Prostate gland (tissue), 2 donors: ENCODE measurements at regions not wholly inside any gene's neighbourhood (a gene's known extent, or its start where the extent isn't known, plus 50 kb on each side); places are given as distances from the start of the nearest gene placed in this dataset.

ENCODE experiments used
- DNase-seq: peaks from one replicate; pipeline ENCODE4 v3.0.0-alpha.2; 2019; ENCODE audit warnings: low spot score
- H3K27ac ChIP-seq, 2 donors: fragments of 200-600 bp; sonication (generic); 2 replicates each; pipeline ENCODE4 v1.5.1; 2017 to 2019
- H3K27me3 ChIP-seq: fragments of 200-600 bp; sonication (generic); replicated peaks from 2 replicates; pipeline ENCODE4 v1.5.1; 2019; ENCODE audit not compliant: insufficient read depth
- H3K36me3 ChIP-seq, 2 donors: fragments of 200-600 bp; sonication (generic); 1 replicate in 1 of 2; 2 replicates in 1 of 2; pipeline versions ENCODE4 v1.5.1 to v1.8.1; 2017 to 2019
- H3K4me1 ChIP-seq: fragments of 200-600 bp; sonication (generic); replicated peaks from 2 replicates; pipeline ENCODE4 v1.5.1; 2019
- H3K4me3 ChIP-seq, 2 donors: fragments of 200-600 bp; sonication (generic); 2 replicates each; pipeline ENCODE4 v1.5.1; 2017 to 2019
- H3K9me3 ChIP-seq: fragments of 200-600 bp; sonication (generic); 2 replicates; pipeline ENCODE4 v1.5.1; 2017
- POLR2A ChIP-seq: fragments of 450-650 bp; IDR thresholded peaks from one replicate; pipeline ENCODE4 v1.6.1; 2016; ENCODE audit warnings: antibody characterized with exemption, mild to moderate bottlenecking
- POLR2AphosphoS5 ChIP-seq: sonication (generic); formaldehyde crosslinking; IDR thresholded peaks from one replicate; pipeline ENCODE4 v1.6.1; 2017; ENCODE audit warnings: antibody characterized with exemption
- WGBS: methylation state at CpG from one replicate; pipeline ENCODE4 v1.1.5; 2018; 5-methylcytosine and 5-hydroxymethylcytosine counted together
- intact Hi-C: fragments of 100-400 bp; cut with DNase I; formaldehyde crosslinking; loops from one replicate; pipeline ENCODE4 v1.14.2; 2022
- TF ChIP-seq, protein P1 (sequence below), 4 experiments: fragments of 200-600 bp in 2 of 4; fragments of 450-650 bp in 2 of 4; sonication (generic) in 2 of 4; IDR thresholded peaks; 1 replicate in 3 of 4; 2 replicates in 1 of 4; pipeline ENCODE4 v1.5.1; 2016 to 2019; ENCODE audit warnings: antibody characterized with exemption in 4 of 4, mild to moderate bottlenecking in 2 of 4, moderate library complexity in 2 of 4

GRCh38 chr9:80025796-80026520 lies 454.2 kb downstream of the TLE4 start:
- no peak overlapping the region for H3K27ac ChIP-seq
- WGBS = 90% methylated on average over 5 of the region's 5 CpGs
- no peak for TF ChIP-seq POLR2AphosphoS5
- no peak for TF ChIP-seq POLR2A
- TF ChIP-seq, protein P1, sequence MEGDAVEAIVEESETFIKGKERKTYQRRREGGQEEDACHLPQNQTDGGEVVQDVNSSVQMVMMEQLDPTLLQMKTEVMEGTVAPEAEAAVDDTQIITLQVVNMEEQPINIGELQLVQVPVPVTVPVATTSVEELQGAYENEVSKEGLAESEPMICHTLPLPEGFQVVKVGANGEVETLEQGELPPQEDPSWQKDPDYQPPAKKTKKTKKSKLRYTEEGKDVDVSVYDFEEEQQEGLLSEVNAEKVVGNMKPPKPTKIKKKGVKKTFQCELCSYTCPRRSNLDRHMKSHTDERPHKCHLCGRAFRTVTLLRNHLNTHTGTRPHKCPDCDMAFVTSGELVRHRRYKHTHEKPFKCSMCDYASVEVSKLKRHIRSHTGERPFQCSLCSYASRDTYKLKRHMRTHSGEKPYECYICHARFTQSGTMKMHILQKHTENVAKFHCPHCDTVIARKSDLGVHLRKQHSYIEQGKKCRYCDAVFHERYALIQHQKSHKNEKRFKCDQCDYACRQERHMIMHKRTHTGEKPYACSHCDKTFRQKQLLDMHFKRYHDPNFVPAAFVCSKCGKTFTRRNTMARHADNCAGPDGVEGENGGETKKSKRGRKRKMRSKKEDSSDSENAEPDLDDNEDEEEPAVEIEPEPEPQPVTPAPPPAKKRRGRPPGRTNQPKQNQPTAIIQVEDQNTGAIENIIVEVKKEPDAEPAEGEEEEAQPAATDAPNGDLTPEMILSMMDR (IDR thresholded peaks at IDR 0.05) = no peak
- no peaks in the 10 kb centered on the region for H3K27me3 ChIP-seq
- DNase-seq = no peak
- no peaks in the 10 kb centered on the region for H3K36me3 ChIP-seq
- no peak overlapping the region for H3K4me3 ChIP-seq
- no peaks in the 10 kb centered on the region for H3K4me1 ChIP-seq
- intact Hi-C loops = no loop called here
- no peaks in the 10 kb centered on the region for H3K9me3 ChIP-seq

DNA sequence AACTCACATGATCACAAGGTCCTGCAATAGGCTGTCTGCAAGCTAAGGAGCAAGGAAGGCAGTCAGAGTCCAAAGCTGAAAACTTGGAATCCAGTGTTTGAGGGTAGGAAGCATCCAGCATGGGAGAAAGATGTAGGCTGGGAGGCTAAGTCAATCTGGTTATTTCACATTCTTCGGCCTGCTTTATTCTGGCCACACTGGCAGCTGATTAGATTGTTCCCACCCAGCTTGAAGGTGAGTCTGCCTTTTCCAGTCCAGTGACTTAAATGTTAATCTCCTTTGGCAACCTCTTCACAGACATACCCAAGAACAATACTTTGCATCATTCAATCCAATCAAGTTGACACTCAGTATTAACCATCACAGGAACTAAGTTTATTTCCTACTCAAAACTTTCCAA lies 453.4 kb downstream of the TLE4 start:
- Histone ChIP-seq H3K4me1 (no peaks in the 10 kb centered on the region), H3K36me3 (no peaks in the 10 kb centered on the region), H3K4me3 (no peak overlapping the region), H3K9me3 (no peaks in the 10 kb centered on the region), H3K27me3 (no peaks in the 10 kb centered on the region), H3K27ac (no peak overlapping the region)
- no peak for DNase-seq
- TF ChIP-seq, protein P1 (IDR thresholded peaks at IDR 0.05) = no peak
- TF ChIP-seq POLR2AphosphoS5 (no peak), POLR2A (no peak)
- 92% methylated on average over 1 of the region's 1 CpG for WGBS
- intact Hi-C loops = no loop called here

GRCh38 chr9:80020530-80020929 lies 448.8 kb downstream of the TLE4 start:
- intact Hi-C loops = no loop called here
- TF ChIP-seq POLR2AphosphoS5 (no peak), POLR2A (no peak)
- TF ChIP-seq, protein P1 (IDR thresholded peaks at IDR 0.05) = no peak
- Histone ChIP-seq H3K9me3 (no peaks in the 10 kb centered on the region), H3K4me1 (no peaks in the 10 kb centered on the region), H3K36me3 (no peaks in the 10 kb centered on the region), H3K27ac (no peak overlapping the region), H3K4me3 (no peak overlapping the region), H3K27me3 (no peaks in the 10 kb centered on the region)
- no peak for DNase-seq

DNA sequence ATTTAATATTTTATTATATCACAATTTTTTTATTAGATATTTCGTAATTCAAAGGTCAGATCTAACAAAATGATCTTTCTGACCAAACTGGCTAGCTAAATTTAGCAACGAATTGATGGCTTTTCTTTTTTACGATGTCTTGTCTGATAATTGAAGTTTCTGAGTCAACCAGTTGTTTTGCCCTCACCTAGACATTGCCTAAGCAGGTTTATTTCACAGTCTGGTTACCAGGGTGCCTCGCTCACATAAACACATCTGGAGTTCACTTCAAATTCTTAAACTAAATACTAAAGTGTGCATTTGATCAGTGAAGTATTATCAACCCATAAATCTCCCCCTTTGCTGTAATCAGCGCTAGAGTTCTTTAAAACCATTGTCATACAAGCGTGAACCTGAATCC lies 448.3 kb downstream of the TLE4 start:
- no peaks in the 10 kb centered on the region for H3K9me3 ChIP-seq
- no peak for DNase-seq
- H3K36me3 ChIP-seq = no peaks in the 10 kb centered on the region
- no peak overlapping the region for H3K4me3 ChIP-seq
- intact Hi-C loops = no loop called here
- H3K27me3 ChIP-seq = no peaks in the 10 kb centered on the region
- 45% methylated on average over 6 of the region's 6 CpGs for WGBS
- H3K4me1 ChIP-seq = no peaks in the 10 kb centered on the region
- H3K27ac ChIP-seq = no peak overlapping the region
- TF ChIP-seq POLR2A = no peak
- TF ChIP-seq, protein P1 (IDR thresholded peaks at IDR 0.05) = no peak

DNA sequence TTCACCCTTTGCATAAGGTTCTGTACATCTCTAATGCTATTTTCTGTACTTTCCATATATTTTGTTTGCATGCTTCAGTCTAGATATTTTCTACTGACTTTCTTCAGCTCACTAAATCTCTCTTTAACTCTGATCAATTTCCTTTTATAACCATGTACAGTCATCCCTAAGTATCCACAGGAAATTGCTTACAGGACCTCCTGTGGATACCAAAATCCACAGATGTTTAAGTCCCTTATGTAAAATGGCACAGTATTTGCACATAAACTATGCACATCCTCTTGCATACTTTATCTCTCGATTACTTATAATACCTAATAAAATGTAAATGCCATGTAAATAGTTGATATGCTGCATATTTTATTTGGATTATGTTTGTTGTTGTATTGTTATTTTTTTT lies 442.1 kb downstream of the TLE4 start:
- no peaks in the 10 kb centered on the region for H3K9me3 ChIP-seq
- H3K27me3 ChIP-seq = no peaks in the 10 kb centered on the region
- H3K36me3 ChIP-seq = no peaks in the 10 kb centered on the region
- intact Hi-C loops = no loop called here
- no peaks in the 10 kb centered on the region for H3K4me1 ChIP-seq
- no peak overlapping the region for H3K27ac ChIP-seq
- no peak overlapping the region for H3K4me3 ChIP-seq
- WGBS = 93% methylated on average over 1 of the region's 1 CpG
- DNase-seq = no peak
- no peak for TF ChIP-seq POLR2AphosphoS5
- no peak for TF ChIP-seq POLR2A
- TF ChIP-seq, protein P1 (IDR thresholded peaks at IDR 0.05) = no peak
